AG04449 (cell line): ENCODE measurements at regions not wholly inside any gene's neighbourhood (a gene's known extent, or its start where the extent isn't known, plus 50 kb on each side); places are given as distances from the start of the nearest gene placed in this dataset.

ENCODE experiments used
- CTCF ChIA-PET: fragments of 350-600 bp; formaldehyde crosslinking; extraction: SDS; loops from one replicate; lab custom pipeline; 2021; ENCODE audit warnings: antibody characterized with exemption; lab: Yijun Ruan, JAX
- POLR2A ChIA-PET: fragments of 400-600, 350-600 bp; formaldehyde crosslinking; extraction: SDS; loops from one replicate; lab custom pipeline; 2020; ENCODE audit warnings: antibody characterized with exemption, inconsistent platforms; lab: Yijun Ruan, JAX
- DNase-seq: peaks from one replicate; pipeline ENCODE4 v3.0.0-alpha.2; 2010; ENCODE audit warnings: low read depth, low spot score
- H3K4me3 ChIP-seq: 2 replicates; pipeline ENCODE4 v1.5.1; 2011; ENCODE audit warnings: low read depth, mild to moderate bottlenecking, control low read depth, low read length
- TF ChIP-seq, protein P1 (sequence below): IDR thresholded peaks from one replicate; pipeline ENCODE4 v1.5.1; 2011; ENCODE audit warnings: mild to moderate bottlenecking, moderate library complexity, low read length, control low read depth, inconsistent platforms; ENCODE audit not compliant: insufficient read depth; ENCODE audit errors: missing control alignments

DNA sequence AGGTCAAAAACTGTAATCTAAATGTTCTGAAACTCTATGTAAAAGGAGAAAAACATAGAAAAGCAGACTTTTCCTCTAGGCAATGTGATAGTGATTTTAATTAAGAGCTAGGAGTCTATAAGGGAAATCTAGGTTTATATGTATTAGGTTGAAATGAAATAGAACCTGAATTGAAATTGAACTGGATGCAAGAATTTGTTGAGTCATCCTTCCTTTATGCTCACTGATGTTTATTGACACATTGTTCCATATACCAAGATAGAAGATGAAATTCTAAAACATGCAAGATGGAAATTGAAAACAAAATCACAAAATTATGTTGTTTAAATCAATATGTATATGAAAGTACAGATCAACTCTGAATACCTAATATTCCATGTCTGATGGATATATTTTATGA, 170.4 kb upstream of the FLRT2 start:
- DNase-seq: no peak
- POLR2A ChIA-PET: no interaction called here
- TF ChIP-seq, protein P1, sequence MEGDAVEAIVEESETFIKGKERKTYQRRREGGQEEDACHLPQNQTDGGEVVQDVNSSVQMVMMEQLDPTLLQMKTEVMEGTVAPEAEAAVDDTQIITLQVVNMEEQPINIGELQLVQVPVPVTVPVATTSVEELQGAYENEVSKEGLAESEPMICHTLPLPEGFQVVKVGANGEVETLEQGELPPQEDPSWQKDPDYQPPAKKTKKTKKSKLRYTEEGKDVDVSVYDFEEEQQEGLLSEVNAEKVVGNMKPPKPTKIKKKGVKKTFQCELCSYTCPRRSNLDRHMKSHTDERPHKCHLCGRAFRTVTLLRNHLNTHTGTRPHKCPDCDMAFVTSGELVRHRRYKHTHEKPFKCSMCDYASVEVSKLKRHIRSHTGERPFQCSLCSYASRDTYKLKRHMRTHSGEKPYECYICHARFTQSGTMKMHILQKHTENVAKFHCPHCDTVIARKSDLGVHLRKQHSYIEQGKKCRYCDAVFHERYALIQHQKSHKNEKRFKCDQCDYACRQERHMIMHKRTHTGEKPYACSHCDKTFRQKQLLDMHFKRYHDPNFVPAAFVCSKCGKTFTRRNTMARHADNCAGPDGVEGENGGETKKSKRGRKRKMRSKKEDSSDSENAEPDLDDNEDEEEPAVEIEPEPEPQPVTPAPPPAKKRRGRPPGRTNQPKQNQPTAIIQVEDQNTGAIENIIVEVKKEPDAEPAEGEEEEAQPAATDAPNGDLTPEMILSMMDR: no peak
- no peak overlapping the region for H3K4me3 ChIP-seq
- CTCF ChIA-PET: no interaction called here

GRCh38 chr14:85363358-85363757, 166.6 kb upstream of the FLRT2 start:
- H3K4me3 ChIP-seq: no peak overlapping the region
- CTCF ChIA-PET: no interaction called here
- TF ChIP-seq, protein P1: no peak
- no peak for DNase-seq
- POLR2A ChIA-PET: no interaction called here

- TF ChIP-seq, protein P1: no peak
- ChIA-PET CTCF (no interaction called here), POLR2A (no interaction called here)
- no peak overlapping the region for H3K4me3 ChIP-seq
- no peak for DNase-seq
Measured at GRCh38 chr14:85366226-85366625, 163.7 kb upstream of the FLRT2 start.

DNA sequence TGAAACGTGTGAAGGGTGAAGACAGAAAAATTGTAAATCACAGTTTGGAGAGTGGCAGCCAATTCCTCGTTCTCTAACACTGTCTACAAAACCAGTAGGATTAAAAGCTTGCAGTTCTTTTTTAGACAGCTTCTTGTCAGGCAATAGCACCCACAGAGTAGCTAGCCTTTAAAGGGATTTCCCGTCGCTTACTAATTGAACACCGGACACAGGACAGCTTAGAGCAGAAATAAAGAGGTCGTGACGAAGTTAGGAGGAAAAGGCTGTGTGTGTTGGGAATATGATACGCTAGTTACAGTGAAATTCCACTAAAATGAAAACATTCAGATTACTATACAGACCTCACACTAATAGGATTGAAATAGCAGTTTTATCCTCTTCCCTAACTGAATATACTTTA, 149.1 kb upstream of the FLRT2 start:
- TF ChIP-seq, protein P1: no peak
- ChIA-PET CTCF (no interaction called here), POLR2A (no interaction called here)
- H3K4me3 ChIP-seq: no peak overlapping the region
- no peak for DNase-seq

- ChIA-PET CTCF (no interaction called here), POLR2A (no interaction called here)
- H3K4me3 ChIP-seq: no peak overlapping the region
- TF ChIP-seq, protein P1: no peak
- DNase-seq: no peak
Measured at GRCh38 chr14:85382341-85382740, 147.6 kb upstream of the FLRT2 start.

GRCh38 chr14:85387181-85387580, 142.8 kb upstream of the FLRT2 start:
- TF ChIP-seq, protein P1: no peak
- ChIA-PET CTCF (no interaction called here), POLR2A (no interaction called here)
- no peak overlapping the region for H3K4me3 ChIP-seq
- DNase-seq: no peak
